ENCODE measurements at regions not wholly inside any gene's neighbourhood (a gene's known extent, or its start where the extent isn't known, plus 50 kb on each side); places are given as distances from the start of the nearest gene placed in this dataset.
"Not testable (repeated sequence)": the region's sequence is repeated elsewhere in the genome, so short reads cannot be mapped to it uniquely, and the experiment has no call there.

- Mint-ChIP-seq H3K36me3 (no peaks in the 10 kb centered on the region), H3K4me3 (no peak overlapping the region), H3K9me3 (no peaks in the 10 kb centered on the region), H3K4me1 (no peaks in the 10 kb centered on the region), H3K27me3 (ENCODE audit: insufficient read depth, low read depth) (no peaks in the 10 kb centered on the region), H3K27ac (no peak overlapping the region)
- Histone ChIP-seq H3K36me3 (no peaks in the 10 kb centered on the region), H3K4me1 (no peaks in the 10 kb centered on the region), H3K79me2 (ENCODE audit: low read depth) (no peaks in the 10 kb centered on the region), H3F3A (ENCODE audit: low read depth) (no peaks in the 10 kb centered on the region), H3K27ac (no peak overlapping the region), H3K9me3 (ENCODE audit: low read depth) (no peaks in the 10 kb centered on the region), H4K20me1 (ENCODE audit: low read depth) (no peaks in the 10 kb centered on the region), H2AFZ (replicated peaks) (no peak overlapping the region), H3K4me2 (no peak overlapping the region), H3K9ac (no peak overlapping the region), H3K27me3 (no peaks in the 10 kb centered on the region), H3K4me3 (no peak overlapping the region)
- TF ChIP-seq EZH2 (IDR thresholded peaks at IDR 0.05) = no peak
- TF ChIP-seq EZH2phosphoT487 (IDR thresholded peaks at IDR 0.05) = no peak
- TF ChIP-seq CTCF (IDR thresholded peaks at IDR 0.05) = no peak
- DNase-seq (ENCODE audit: low spot score) = no peak
Measured at GRCh38 chr7:9523579-9523978, 1090.2 kb downstream of the NXPH1 start.

- not testable (repeated sequence) for H3K9me3 Mint-ChIP-seq; H4K20me1 ChIP-seq (ENCODE audit: low read depth); H2AFZ ChIP-seq (replicated peaks); H3K27me3 ChIP-seq; DNase-seq (ENCODE audit: low spot score); H3K27ac Mint-ChIP-seq; H3K4me2 ChIP-seq; H3K27ac ChIP-seq; H3K4me1 ChIP-seq; H3K4me3 Mint-ChIP-seq; H3K36me3 ChIP-seq; H3F3A ChIP-seq (ENCODE audit: low read depth); H3K36me3 Mint-ChIP-seq; H3K9me3 ChIP-seq (ENCODE audit: low read depth); H3K4me3 ChIP-seq; H3K79me2 ChIP-seq (ENCODE audit: low read depth); H3K27me3 Mint-ChIP-seq (ENCODE audit: insufficient read depth, low read depth); H3K9ac ChIP-seq; H3K4me1 Mint-ChIP-seq
Measured at GRCh38 chr7:9552431-9552830, 1119.0 kb downstream of the NXPH1 start.

GRCh38 chr7:9557853-9558252 lies 1124.4 kb downstream of the NXPH1 start:
- Histone ChIP-seq H2AFZ (replicated peaks) (peak overlapping the region; percentile 8), H3K9me3 (ENCODE audit: low read depth) (no peaks in the 10 kb centered on the region), H3K36me3 (no peaks in the 10 kb centered on the region), H3K4me1 (no peaks in the 10 kb centered on the region), H3K4me2 (no peak overlapping the region), H3F3A (ENCODE audit: low read depth) (no peaks in the 10 kb centered on the region), H4K20me1 (ENCODE audit: low read depth) (no peaks in the 10 kb centered on the region), H3K27ac (no peak overlapping the region), H3K4me3 (no peak overlapping the region), H3K27me3 (no peaks in the 10 kb centered on the region), H3K9ac (no peak overlapping the region), H3K79me2 (ENCODE audit: low read depth) (no peaks in the 10 kb centered on the region)
- no peak overlapping the region for H3K27ac Mint-ChIP-seq
- H3K36me3 Mint-ChIP-seq = no peaks in the 10 kb centered on the region
- DNase-seq (ENCODE audit: low spot score) = no peak
- H3K4me1 Mint-ChIP-seq = no peaks in the 10 kb centered on the region
- TF ChIP-seq CTCF (IDR thresholded peaks at IDR 0.05) (no peak), EZH2 (IDR thresholded peaks at IDR 0.05) (no peak), EZH2phosphoT487 (IDR thresholded peaks at IDR 0.05) (no peak)
- no peaks in the 10 kb centered on the region for H3K27me3 Mint-ChIP-seq (ENCODE audit: insufficient read depth, low read depth)
- H3K9me3 Mint-ChIP-seq = no peaks in the 10 kb centered on the region
- no peak overlapping the region for H3K4me3 Mint-ChIP-seq

GRCh38 chr7:9575716-9576115 lies 1142.3 kb downstream of the NXPH1 start:
- Mint-ChIP-seq H3K4me3 (no peak overlapping the region), H3K9me3 (peaks cover 2% of the 10 kb centered on the region), H3K27me3 (ENCODE audit: insufficient read depth, low read depth) (no peaks in the 10 kb centered on the region), H3K36me3 (no peaks in the 10 kb centered on the region), H3K4me1 (no peaks in the 10 kb centered on the region), H3K27ac (no peak overlapping the region)
- no peaks in the 10 kb centered on the region for H4K20me1 ChIP-seq (ENCODE audit: low read depth)
- no peak overlapping the region for H3K27ac ChIP-seq
- DNase-seq (ENCODE audit: low spot score) = no peak
- H3K9ac ChIP-seq = no peak overlapping the region
- H3K4me2 ChIP-seq = no peak overlapping the region
- H3K4me3 ChIP-seq = no peak overlapping the region
- no peaks in the 10 kb centered on the region for H3F3A ChIP-seq (ENCODE audit: low read depth)
- TF ChIP-seq EZH2 (IDR thresholded peaks at IDR 0.05) (no peak), EZH2phosphoT487 (IDR thresholded peaks at IDR 0.05) (no peak), CTCF (IDR thresholded peaks at IDR 0.05) (no peak)
- H3K79me2 ChIP-seq (ENCODE audit: low read depth) = no peaks in the 10 kb centered on the region
- no peaks in the 10 kb centered on the region for H3K27me3 ChIP-seq
- H3K9me3 ChIP-seq (ENCODE audit: low read depth) = no peaks in the 10 kb centered on the region
- H3K36me3 ChIP-seq = no peaks in the 10 kb centered on the region
- no peak overlapping the region for H2AFZ ChIP-seq (replicated peaks)
- H3K4me1 ChIP-seq = no peaks in the 10 kb centered on the region
